ENCODE measurements at regions not wholly inside any gene's neighbourhood (a gene's known extent, or its start where the extent isn't known, plus 50 kb on each side); places are given as distances from the start of the nearest gene placed in this dataset.

DNA sequence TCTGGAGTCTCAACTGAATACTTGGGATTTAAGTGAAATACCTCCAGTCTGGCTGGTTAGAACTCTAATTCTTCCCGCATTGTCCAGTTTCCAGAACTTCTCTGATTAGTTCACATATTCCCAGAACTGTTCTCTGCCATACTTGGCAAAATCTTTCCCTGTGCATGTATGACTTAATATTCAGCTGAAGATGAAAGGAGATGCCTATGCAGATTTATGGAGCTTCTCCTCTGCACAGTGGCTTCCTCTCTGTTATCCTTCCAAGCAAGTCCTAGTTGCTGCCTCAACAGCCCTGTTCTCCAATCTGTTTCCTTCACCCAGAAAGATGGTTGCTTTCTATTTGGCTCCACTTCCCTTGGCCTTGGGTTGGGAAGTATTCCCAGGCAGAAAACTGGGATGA is 155.4 kb upstream of the GATA6 start:
- no peak overlapping the region for H3K4me2 ChIP-seq (ENCODE audit: low read depth, low read length)
- FAIRE-seq (no peak), DNase-seq (ENCODE audit: low spot score) (no peak), ATAC-seq (no peak)
- no peak overlapping the region for H3K4me3 ChIP-seq (replicated peaks in 1 of 3; ENCODE audit: insufficient read depth in 1 of 3, low read depth in 2 of 3, low read length in 3 of 3)
- in situ Hi-C loops (cut with HindIII; ENCODE audit: extremely low pct_ligation_motif_present, low pct_unique_long_range_greater_than_20kb) (no loop called here), intact Hi-C loops (cut with micrococcal nuclease; ENCODE audit: unreplicated experiment) (no loop called here)
- H3K9me3 ChIP-seq (ENCODE audit: low read length): 0 out of 2 replicates have a peak, but pooled peaks cover 6% of the 10 kb centered on the region
- peaks cover 13% of the 10 kb centered on the region for H3K4me1 ChIP-seq (ENCODE audit: insufficient read depth, low read length)
- no peaks in the 10 kb centered on the region for H3K36me3 ChIP-seq (replicated peaks in 1 of 2; ENCODE audit: control insufficient read depth in 1 of 2, insufficient read depth in 2 of 2, low read length in 2 of 2)
- H3K79me2 ChIP-seq (ENCODE audit: insufficient read depth, low read length): no peaks in the 10 kb centered on the region
- BruUV-seq (replicated peaks): no TSS peak
- TF ChIP-seq ZBTB8A (CRISPR knock-in tag; IDR thresholded peaks at IDR 0.05; ENCODE audit: borderline replicate concordance, low read depth): no peak
- TF ChIP-seq NFKBIZ (CRISPR knock-in tag; IDR thresholded peaks at IDR 0.05): no peak
- no peak for TF ChIP-seq ZNF484 (CRISPR knock-in tag; IDR thresholded peaks at IDR 0.05; ENCODE audit: borderline replicate concordance, low read depth)
- TF ChIP-seq SMAD9 (CRISPR knock-in tag; IDR thresholded peaks at IDR 0.05): no peak
- no peak for TF ChIP-seq ZFP41 (CRISPR knock-in tag; IDR thresholded peaks at IDR 0.05; ENCODE audit: borderline replicate concordance)
- no peak for TF ChIP-seq TCF7 (IDR thresholded peaks at IDR 0.05; ENCODE audit: low read depth)
- TF ChIP-seq TEAD2 (CRISPR knock-in tag; IDR thresholded peaks at IDR 0.05): no peak
- no peak overlapping the region for H3K27ac ChIP-seq (ENCODE audit: extremely low read length, insufficient read depth, low read length)
- WGBS (ENCODE audit: low lambda C conversion rate): 97% methylated on average over 1 of the region's 1 CpG
- CTCF ChIA-PET (ENCODE audit: low intra/inter-chr PET ratio, low total read pairs): no interaction called here
- H2AFZ ChIP-seq (ENCODE audit: low read length): no peak overlapping the region
- H3K9ac ChIP-seq (ENCODE audit: insufficient read depth, low read depth, low read length): no peak overlapping the region
- no peaks in the 10 kb centered on the region for H4K20me1 ChIP-seq (ENCODE audit: insufficient read depth, low read length)
- H3K27me3 ChIP-seq (ENCODE audit: control insufficient read depth in 1 of 2, insufficient read depth in 2 of 2, low read length in 2 of 2): no peaks in the 10 kb centered on the region
- POLR2A ChIA-PET: no interaction called here

DNA sequence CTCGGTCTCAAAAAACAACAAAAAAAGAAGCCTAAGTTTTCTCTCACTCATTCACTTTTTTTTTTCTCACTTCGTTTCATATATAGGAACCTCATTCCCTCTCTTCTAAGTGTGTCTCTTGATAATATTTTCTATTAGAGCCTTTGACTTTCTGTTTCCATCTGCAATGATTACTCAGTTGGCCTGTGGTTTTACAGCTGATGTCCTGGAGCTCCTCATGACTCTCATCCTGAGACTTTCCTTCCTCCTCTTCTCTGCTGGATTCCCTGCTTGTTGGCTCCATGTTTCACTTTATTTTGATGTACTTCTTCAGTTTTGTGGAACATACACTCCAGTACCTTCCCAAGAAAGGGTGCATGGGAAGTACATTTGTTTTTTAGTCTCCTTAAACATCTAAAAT is 154.2 kb upstream of the GATA6 start:
- ATAC-seq (no peak), DNase-seq (ENCODE audit: low spot score) (no peak), FAIRE-seq (no peak)
- in situ Hi-C loops (cut with HindIII; ENCODE audit: extremely low pct_ligation_motif_present, low pct_unique_long_range_greater_than_20kb): no loop called here
- Histone ChIP-seq H3K36me3 (replicated peaks in 1 of 2; ENCODE audit: control insufficient read depth in 1 of 2, insufficient read depth in 2 of 2, low read length in 2 of 2) (no peaks in the 10 kb centered on the region), H3K27ac (ENCODE audit: extremely low read length, insufficient read depth, low read length) (no peak overlapping the region), H3K79me2 (ENCODE audit: insufficient read depth, low read length) (no peaks in the 10 kb centered on the region), H3K27me3 (ENCODE audit: control insufficient read depth in 1 of 2, insufficient read depth in 2 of 2, low read length in 2 of 2) (no peaks in the 10 kb centered on the region), H3K4me3 (replicated peaks in 1 of 3; ENCODE audit: insufficient read depth in 1 of 3, low read depth in 2 of 3, low read length in 3 of 3) (no peak overlapping the region), H3K4me2 (ENCODE audit: low read depth, low read length) (no peak overlapping the region), H3K4me1 (ENCODE audit: insufficient read depth, low read length) (peaks cover 25% of the 10 kb centered on the region), H2AFZ (ENCODE audit: low read length) (no peak overlapping the region), H3K9me3 (ENCODE audit: low read length) (no peaks in the 10 kb centered on the region), H4K20me1 (ENCODE audit: insufficient read depth, low read length) (no peaks in the 10 kb centered on the region), H3K9ac (ENCODE audit: insufficient read depth, low read depth, low read length) (no peak overlapping the region)
- 55% methylated on average over 2 of the region's 2 CpGs for WGBS (ENCODE audit: low lambda C conversion rate)
- intact Hi-C loops (cut with micrococcal nuclease; ENCODE audit: unreplicated experiment): no loop called here
- no TSS peak for BruUV-seq (replicated peaks)
- no peak for TF ChIP-seq HOXD1 (CRISPR knock-in tag; IDR thresholded peaks at IDR 0.05)
- no peak for TF ChIP-seq RFX3 (CRISPR knock-in tag; IDR thresholded peaks at IDR 0.05)
- TF ChIP-seq ESRRA (CRISPR knock-in tag; IDR thresholded peaks at IDR 0.05; ENCODE audit: low read depth): no peak
- TF ChIP-seq HNRNPL (IDR thresholded peaks at IDR 0.05; ENCODE audit: low read depth, low read length): no peak
- no peak for TF ChIP-seq ZNF205 (CRISPR knock-in tag; IDR thresholded peaks at IDR 0.05)
- TF ChIP-seq ZBTB7B (CRISPR knock-in tag; IDR thresholded peaks at IDR 0.05): no peak
- TF ChIP-seq, protein P1, sequence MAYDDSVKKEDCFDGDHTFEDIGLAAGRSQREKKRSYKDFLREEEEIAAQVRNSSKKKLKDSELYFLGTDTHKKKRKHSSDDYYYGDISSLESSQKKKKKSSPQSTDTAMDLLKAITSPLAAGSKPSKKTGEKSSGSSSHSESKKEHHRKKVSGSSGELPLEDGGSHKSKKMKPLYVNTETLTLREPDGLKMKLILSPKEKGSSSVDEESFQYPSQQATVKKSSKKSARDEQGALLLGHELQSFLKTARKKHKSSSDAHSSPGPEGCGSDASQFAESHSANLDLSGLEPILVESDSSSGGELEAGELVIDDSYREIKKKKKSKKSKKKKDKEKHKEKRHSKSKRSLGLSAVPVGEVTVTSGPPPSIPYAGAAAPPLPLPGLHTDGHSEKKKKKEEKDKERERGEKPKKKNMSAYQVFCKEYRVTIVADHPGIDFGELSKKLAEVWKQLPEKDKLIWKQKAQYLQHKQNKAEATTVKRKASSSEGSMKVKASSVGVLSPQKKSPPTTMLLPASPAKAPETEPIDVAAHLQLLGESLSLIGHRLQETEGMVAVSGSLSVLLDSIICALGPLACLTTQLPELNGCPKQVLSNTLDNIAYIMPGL (CRISPR knock-in tag; IDR thresholded peaks at IDR 0.05; ENCODE audit: borderline replicate concordance in 1 of 2, low read depth in 1 of 2): no peak
- no peak for TF ChIP-seq PHF5A (CRISPR knock-in tag; IDR thresholded peaks at IDR 0.05; ENCODE audit: low read depth, unreplicated experiment)
- TF ChIP-seq SP1 (IDR thresholded peaks at IDR 0.05): no peak
- TF ChIP-seq SP1 (CRISPR knock-in tag; IDR thresholded peaks at IDR 0.05): no peak
- TF ChIP-seq FOXO1 (CRISPR knock-in tag; IDR thresholded peaks at IDR 0.05): no peak
- CTCF ChIA-PET (ENCODE audit: low intra/inter-chr PET ratio, low total read pairs): no interaction called here
- POLR2A ChIA-PET: interaction anchor here (0.7 kb wide), 1 partner anchor 15 kb away, joined by 3 read pairs; no protein-coding TSS in a partner anchor
